ENCODE measurements at regions not wholly inside any gene's neighbourhood (a gene's known extent, or its start where the extent isn't known, plus 50 kb on each side); places are given as distances from the start of the nearest gene placed in this dataset.

- TF ChIP-seq SIN3A (conservative IDR thresholded peaks at IDR 0.05 in 1 of 2, IDR thresholded peaks at IDR 0.05 in 1 of 2; ENCODE audit: low read depth in 1 of 2, low read length in 2 of 2) (no peak), BACH1 (IDR thresholded peaks at IDR 0.05; ENCODE audit: low read length) (no peak), POLR2AphosphoS5 (IDR thresholded peaks at IDR 0.05; ENCODE audit: low read depth, low read length) (no peak), EZH2 (IDR thresholded peaks at IDR 0.05; ENCODE audit: low read depth, low read length, severe bottlenecking) (no peak), E2F6 (IDR thresholded peaks at IDR 0.05) (no peak), NANOG (IDR thresholded peaks at IDR 0.05; ENCODE audit: insufficient read depth, low read depth, low read length, poor library complexity, severe bottlenecking) (no peak)
- TF ChIP-seq, protein P1, sequence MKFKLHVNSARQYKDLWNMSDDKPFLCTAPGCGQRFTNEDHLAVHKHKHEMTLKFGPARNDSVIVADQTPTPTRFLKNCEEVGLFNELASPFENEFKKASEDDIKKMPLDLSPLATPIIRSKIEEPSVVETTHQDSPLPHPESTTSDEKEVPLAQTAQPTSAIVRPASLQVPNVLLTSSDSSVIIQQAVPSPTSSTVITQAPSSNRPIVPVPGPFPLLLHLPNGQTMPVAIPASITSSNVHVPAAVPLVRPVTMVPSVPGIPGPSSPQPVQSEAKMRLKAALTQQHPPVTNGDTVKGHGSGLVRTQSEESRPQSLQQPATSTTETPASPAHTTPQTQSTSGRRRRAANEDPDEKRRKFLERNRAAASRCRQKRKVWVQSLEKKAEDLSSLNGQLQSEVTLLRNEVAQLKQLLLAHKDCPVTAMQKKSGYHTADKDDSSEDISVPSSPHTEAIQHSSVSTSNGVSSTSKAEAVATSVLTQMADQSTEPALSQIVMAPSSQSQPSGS (IDR thresholded peaks at IDR 0.05; ENCODE audit: low read length): no peak
Measured at GRCh38 chr4:42816189-42816879, 76.2 kb upstream of the GRXCR1 start (continued).
